Activated naive CD4-positive, alpha-beta T cell treated with anti-CD3 and anti-CD28 coated beads, Interleukin-2, amount 10 ng/mL, durations not matched to agents 7 days and 5 days (primary cell): ENCODE measurements at regions not wholly inside any gene's neighbourhood (a gene's known extent, or its start where the extent isn't known, plus 50 kb on each side); places are given as distances from the start of the nearest gene placed in this dataset.

Experiments used
- CTCF ChIA-PET: fragments of 350-600 bp; sonication (Branson Sonifier 250); formaldehyde crosslinking; loops from one replicate; lab custom pipeline; 2021; ENCODE audit warnings: antibody characterized with exemption; lab: Charles Lee
- DNase-seq: peaks from one replicate; pipeline ENCODE4 v3.0.0-alpha.2; 2020
- H3K27ac Mint-ChIP-seq: one replicate; pipeline ENCODE4 v1.8.0; 2021; ENCODE audit warnings: mild to moderate bottlenecking, moderate library complexity, mixed read lengths
- H3K27me3 Mint-ChIP-seq: one replicate; pipeline ENCODE4 v1.8.0; 2021; ENCODE audit warnings: mild to moderate bottlenecking, mixed read lengths
- H3K36me3 Mint-ChIP-seq: one replicate; pipeline ENCODE4 v1.8.0; 2021; ENCODE audit warnings: mixed read lengths
- H3K4me1 Mint-ChIP-seq: one replicate; pipeline ENCODE4 v1.8.0; 2021; ENCODE audit warnings: mixed read lengths
- H3K4me3 Mint-ChIP-seq: one replicate; pipeline ENCODE4 v1.8.0; 2021; ENCODE audit warnings: mild to moderate bottlenecking, moderate library complexity, mixed read lengths
- H3K9me3 Mint-ChIP-seq: one replicate; pipeline ENCODE4 v1.8.0; 2021; ENCODE audit warnings: mixed read lengths

- no peak for DNase-seq
- CTCF ChIA-PET, result no interaction called here
- Mint-ChIP-seq H3K4me1 (no peaks in the 10 kb centered on the region), H3K9me3 (peaks cover 2% of the 10 kb centered on the region), H3K27ac (no peak overlapping the region), H3K36me3 (no peaks in the 10 kb centered on the region), H3K27me3 (peaks cover 4% of the 10 kb centered on the region), H3K4me3 (no peak overlapping the region)
Measured at GRCh38 chr22:49449811-49450446, 377.7 kb downstream of the BRD1 start.

- CTCF ChIA-PET, result no interaction called here
- H3K9me3 Mint-ChIP-seq, result peaks cover 2% of the 10 kb centered on the region
- DNase-seq, result no peak
- no peak overlapping the region for H3K27ac Mint-ChIP-seq
- peaks cover 4% of the 10 kb centered on the region for H3K27me3 Mint-ChIP-seq
- no peaks in the 10 kb centered on the region for H3K36me3 Mint-ChIP-seq
- H3K4me1 Mint-ChIP-seq, result no peaks in the 10 kb centered on the region
- no peak overlapping the region for H3K4me3 Mint-ChIP-seq
Measured at GRCh38 chr22:49449377-49449776, 378.3 kb downstream of the BRD1 start.

GRCh38 chr22:49448526-49448925 lies 379.1 kb downstream of the BRD1 start:
- CTCF ChIA-PET, result no interaction called here
- no peak overlapping the region for H3K4me3 Mint-ChIP-seq

GRCh38 chr22:49447837-49448236 lies 379.8 kb downstream of the BRD1 start:
- H3K36me3 Mint-ChIP-seq, result no peaks in the 10 kb centered on the region
- H3K27ac Mint-ChIP-seq, result no peak overlapping the region
- H3K9me3 Mint-ChIP-seq, result peaks cover 2% of the 10 kb centered on the region
- DNase-seq, result no peak
- peaks cover 4% of the 10 kb centered on the region for H3K27me3 Mint-ChIP-seq
- H3K4me1 Mint-ChIP-seq, result no peaks in the 10 kb centered on the region
- no peak overlapping the region for H3K4me3 Mint-ChIP-seq
- CTCF ChIA-PET, result no interaction called here

More at GRCh38 chr22:49448526-49448925, 379.1 kb downstream of the BRD1 start:
- H3K36me3 Mint-ChIP-seq, result no peaks in the 10 kb centered on the region
- H3K4me1 Mint-ChIP-seq, result no peaks in the 10 kb centered on the region
- no peak overlapping the region for H3K27ac Mint-ChIP-seq
- H3K27me3 Mint-ChIP-seq, result peaks cover 4% of the 10 kb centered on the region
- H3K9me3 Mint-ChIP-seq, result peaks cover 2% of the 10 kb centered on the region
- DNase-seq, result no peak

GRCh38 chr22:49446759-49447710 lies 380.6 kb downstream of the BRD1 start:
- no peak overlapping the region for H3K27ac Mint-ChIP-seq
- CTCF ChIA-PET, result no interaction called here
- DNase-seq, result no peak

GRCh38 chr22:49446145-49446758 lies 381.4 kb downstream of the BRD1 start:
- Mint-ChIP-seq H3K4me3 (no peak overlapping the region), H3K9me3 (peaks cover 2% of the 10 kb centered on the region), H3K36me3 (no peaks in the 10 kb centered on the region), H3K27ac (no peak overlapping the region), H3K4me1 (no peaks in the 10 kb centered on the region), H3K27me3 (peaks cover 4% of the 10 kb centered on the region)
- CTCF ChIA-PET, result no interaction called here
- no peak for DNase-seq

More at GRCh38 chr22:49446759-49447710, 380.6 kb downstream of the BRD1 start:
- H3K9me3 Mint-ChIP-seq, result peaks cover 2% of the 10 kb centered on the region
- peaks cover 4% of the 10 kb centered on the region for H3K27me3 Mint-ChIP-seq
- H3K4me3 Mint-ChIP-seq, result no peak overlapping the region
- H3K4me1 Mint-ChIP-seq, result no peaks in the 10 kb centered on the region
- H3K36me3 Mint-ChIP-seq, result no peaks in the 10 kb centered on the region

- H3K4me1 Mint-ChIP-seq, result no peaks in the 10 kb centered on the region
- peaks cover 2% of the 10 kb centered on the region for H3K9me3 Mint-ChIP-seq
- no peak overlapping the region for H3K27ac Mint-ChIP-seq
- no peaks in the 10 kb centered on the region for H3K36me3 Mint-ChIP-seq
- CTCF ChIA-PET, result no interaction called here
- peaks cover 4% of the 10 kb centered on the region for H3K27me3 Mint-ChIP-seq
- no peak overlapping the region for H3K4me3 Mint-ChIP-seq
- DNase-seq, result no peak
Measured at GRCh38 chr22:49444781-49445180, 382.9 kb downstream of the BRD1 start.

GRCh38 chr22:49440931-49441330 lies 386.7 kb downstream of the BRD1 start:
- no peaks in the 10 kb centered on the region for H3K36me3 Mint-ChIP-seq
- no peak for DNase-seq
- H3K9me3 Mint-ChIP-seq, result no peaks in the 10 kb centered on the region
- CTCF ChIA-PET, result no interaction called here
- H3K4me1 Mint-ChIP-seq, result no peaks in the 10 kb centered on the region
- peaks cover 4% of the 10 kb centered on the region for H3K27me3 Mint-ChIP-seq
- no peak overlapping the region for H3K27ac Mint-ChIP-seq
- no peak overlapping the region for H3K4me3 Mint-ChIP-seq

GRCh38 chr22:49439373-49439772 lies 388.3 kb downstream of the BRD1 start:
- CTCF ChIA-PET, result no interaction called here
- no peak overlapping the region for H3K27ac Mint-ChIP-seq

GRCh38 chr22:49437956-49438355 lies 389.7 kb downstream of the BRD1 start:
- no peak for DNase-seq
- no peaks in the 10 kb centered on the region for H3K36me3 Mint-ChIP-seq
- H3K4me3 Mint-ChIP-seq, result no peak overlapping the region
- H3K9me3 Mint-ChIP-seq, result no peaks in the 10 kb centered on the region
- CTCF ChIA-PET, result no interaction called here
- no peaks in the 10 kb centered on the region for H3K27me3 Mint-ChIP-seq
- no peaks in the 10 kb centered on the region for H3K4me1 Mint-ChIP-seq
- H3K27ac Mint-ChIP-seq, result no peak overlapping the region

More at GRCh38 chr22:49439373-49439772, 388.3 kb downstream of the BRD1 start:
- Mint-ChIP-seq H3K27me3 (no peaks in the 10 kb centered on the region), H3K36me3 (no peaks in the 10 kb centered on the region), H3K9me3 (no peaks in the 10 kb centered on the region), H3K4me1 (no peaks in the 10 kb centered on the region), H3K4me3 (no peak overlapping the region)
- no peak for DNase-seq

GRCh38 chr22:49437356-49437755 lies 390.3 kb downstream of the BRD1 start:
- Mint-ChIP-seq H3K36me3 (no peaks in the 10 kb centered on the region), H3K4me3 (no peak overlapping the region)
- CTCF ChIA-PET, result interaction anchor here (0.5 kb wide), 1 partner anchor 63 kb away, joined by 3 read pairs; no protein-coding TSS in a partner anchor

GRCh38 chr22:49436056-49436455 lies 391.6 kb downstream of the BRD1 start:
- Mint-ChIP-seq H3K27ac (no peak overlapping the region), H3K36me3 (no peaks in the 10 kb centered on the region), H3K4me3 (no peak overlapping the region), H3K4me1 (no peaks in the 10 kb centered on the region), H3K9me3 (no peaks in the 10 kb centered on the region), H3K27me3 (no peaks in the 10 kb centered on the region)
- CTCF ChIA-PET, result no interaction called here
- no peak for DNase-seq

More at GRCh38 chr22:49437356-49437755, 390.3 kb downstream of the BRD1 start:
- no peaks in the 10 kb centered on the region for H3K9me3 Mint-ChIP-seq
- DNase-seq, result no peak
- H3K27me3 Mint-ChIP-seq, result no peaks in the 10 kb centered on the region
- H3K27ac Mint-ChIP-seq, result no peak overlapping the region
- no peaks in the 10 kb centered on the region for H3K4me1 Mint-ChIP-seq

GRCh38 chr22:49435596-49435995 lies 392.1 kb downstream of the BRD1 start:
- no peak for DNase-seq
- Mint-ChIP-seq H3K27me3 (no peaks in the 10 kb centered on the region), H3K36me3 (no peaks in the 10 kb centered on the region), H3K4me1 (no peaks in the 10 kb centered on the region), H3K9me3 (no peaks in the 10 kb centered on the region), H3K4me3 (no peak overlapping the region), H3K27ac (no peak overlapping the region)
- CTCF ChIA-PET, result no interaction called here
